ENCODE measurements at regions not wholly inside any gene's neighbourhood (a gene's known extent, or its start where the extent isn't known, plus 50 kb on each side); places are given as distances from the start of the nearest gene placed in this dataset.

DNA sequence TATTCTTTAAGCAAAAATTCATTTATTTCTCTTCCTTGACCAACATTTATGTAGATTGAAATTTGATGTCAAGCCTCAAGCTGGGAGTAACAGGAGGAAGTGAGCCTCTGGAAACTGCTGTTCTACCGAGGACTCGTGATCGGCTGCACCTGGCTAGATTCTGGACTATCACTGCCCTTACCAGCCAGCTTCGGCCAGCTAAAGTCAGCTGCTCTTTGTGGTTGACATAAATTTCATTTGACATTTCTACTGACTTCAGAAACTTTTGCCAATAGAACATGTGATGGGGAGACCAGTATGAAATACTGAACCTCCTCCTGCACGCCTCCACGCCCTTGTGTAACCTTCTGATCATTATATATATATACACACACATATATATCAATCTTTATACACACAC lies 74.2 kb upstream of the RGPD5 start:
- intact Hi-C loops (cut with micrococcal nuclease): no loop called here
- no peak for ATAC-seq
- H3K9ac ChIP-seq (ENCODE audit: low read length): no peak overlapping the region
- ChIA-PET CTCF (no interaction called here), POLR2A (ENCODE audit: unreplicated experiment) (no interaction called here)
- no peaks in the 10 kb centered on the region for H3K27me3 ChIP-seq (ENCODE audit: low read length)
- no peaks in the 10 kb centered on the region for H3K9me3 ChIP-seq (ENCODE audit: low read length)
- H3K27ac ChIP-seq (ENCODE audit: low read length): no peak overlapping the region
- H3K9me2 ChIP-seq (replicated peaks; ENCODE audit: low read length): no peaks in the 10 kb centered on the region
- H3K36me3 ChIP-seq (ENCODE audit: low read depth, low read length): no peaks in the 10 kb centered on the region
- no peak overlapping the region for H2AFZ ChIP-seq (ENCODE audit: low read length)
- no peaks in the 10 kb centered on the region for H3K79me2 ChIP-seq (ENCODE audit: low read length)
- DNase-seq: no peak
- TF ChIP-seq, protein P1, sequence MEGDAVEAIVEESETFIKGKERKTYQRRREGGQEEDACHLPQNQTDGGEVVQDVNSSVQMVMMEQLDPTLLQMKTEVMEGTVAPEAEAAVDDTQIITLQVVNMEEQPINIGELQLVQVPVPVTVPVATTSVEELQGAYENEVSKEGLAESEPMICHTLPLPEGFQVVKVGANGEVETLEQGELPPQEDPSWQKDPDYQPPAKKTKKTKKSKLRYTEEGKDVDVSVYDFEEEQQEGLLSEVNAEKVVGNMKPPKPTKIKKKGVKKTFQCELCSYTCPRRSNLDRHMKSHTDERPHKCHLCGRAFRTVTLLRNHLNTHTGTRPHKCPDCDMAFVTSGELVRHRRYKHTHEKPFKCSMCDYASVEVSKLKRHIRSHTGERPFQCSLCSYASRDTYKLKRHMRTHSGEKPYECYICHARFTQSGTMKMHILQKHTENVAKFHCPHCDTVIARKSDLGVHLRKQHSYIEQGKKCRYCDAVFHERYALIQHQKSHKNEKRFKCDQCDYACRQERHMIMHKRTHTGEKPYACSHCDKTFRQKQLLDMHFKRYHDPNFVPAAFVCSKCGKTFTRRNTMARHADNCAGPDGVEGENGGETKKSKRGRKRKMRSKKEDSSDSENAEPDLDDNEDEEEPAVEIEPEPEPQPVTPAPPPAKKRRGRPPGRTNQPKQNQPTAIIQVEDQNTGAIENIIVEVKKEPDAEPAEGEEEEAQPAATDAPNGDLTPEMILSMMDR (conservative IDR thresholded peaks at IDR 0.05; ENCODE audit: low read depth, low read length): no peak
- TF ChIP-seq EZH2 (IDR thresholded peaks at IDR 0.05; ENCODE audit: low read length, unreplicated experiment): no peak
- TF ChIP-seq EZH2phosphoT487 (IDR thresholded peaks at IDR 0.05; ENCODE audit: borderline replicate concordance, low read length): no peak
- H3K4me1 ChIP-seq (ENCODE audit: insufficient read depth, low read length): peaks cover 7% of the 10 kb centered on the region; the same call in 1 of the 2 replicates
- no TSS peak for BruUV-seq (replicated peaks)
- no peak overlapping the region for H3K4me3 ChIP-seq (ENCODE audit: low read length)
- no peak overlapping the region for H3K4me2 ChIP-seq (ENCODE audit: low read length)
- no peaks in the 10 kb centered on the region for H3F3A ChIP-seq (ENCODE audit: low read length, unreplicated experiment)
- H4K20me1 ChIP-seq (ENCODE audit: low read length): no peaks in the 10 kb centered on the region

DNA sequence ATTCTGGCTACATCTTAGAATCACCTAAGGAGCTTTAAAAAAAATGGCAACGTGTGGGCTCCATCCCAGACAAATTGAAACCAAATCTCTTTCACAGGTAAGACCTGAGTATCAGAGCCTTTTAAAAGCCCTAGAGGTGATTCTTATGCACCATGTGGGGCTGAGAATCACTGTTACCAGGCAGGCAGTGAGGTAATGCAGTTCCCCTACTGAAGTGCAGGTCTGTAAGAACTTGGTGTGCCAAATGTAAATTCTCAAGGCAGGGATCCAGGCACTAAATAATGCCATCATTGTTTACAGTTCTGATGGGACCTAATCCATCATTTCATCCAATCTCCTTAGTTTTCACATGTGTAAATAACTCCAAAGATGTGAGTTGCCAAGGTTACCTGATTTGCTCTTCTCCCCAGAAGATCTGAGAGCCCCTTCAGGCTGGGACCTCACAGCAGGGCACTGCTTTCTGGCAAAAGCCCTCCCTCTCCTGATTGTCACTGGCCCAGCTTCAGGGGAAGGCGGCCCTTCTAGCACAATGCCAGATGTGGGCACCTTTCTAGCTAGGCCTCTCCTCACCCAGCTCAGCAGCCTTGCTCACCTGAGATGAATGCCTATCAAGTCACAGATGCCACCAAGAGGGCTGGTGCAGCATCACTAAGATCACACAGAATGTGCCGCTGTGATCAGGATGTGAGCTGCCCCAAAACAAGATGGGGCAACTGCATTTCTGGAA lies 73.6 kb upstream of the RGPD5 start:
- H3K27me3 ChIP-seq (ENCODE audit: low read length): no peaks in the 10 kb centered on the region
- no peak for ATAC-seq
- no peaks in the 10 kb centered on the region for H4K20me1 ChIP-seq (ENCODE audit: low read length)
- no peak for TF ChIP-seq EZH2 (IDR thresholded peaks at IDR 0.05; ENCODE audit: low read length, unreplicated experiment)
- TF ChIP-seq, protein P1 (conservative IDR thresholded peaks at IDR 0.05; ENCODE audit: low read depth, low read length): no peak
- TF ChIP-seq EZH2phosphoT487 (IDR thresholded peaks at IDR 0.05; ENCODE audit: borderline replicate concordance, low read length): no peak
- H3K4me2 ChIP-seq (ENCODE audit: low read length): no peak overlapping the region
- no peaks in the 10 kb centered on the region for H3K36me3 ChIP-seq (ENCODE audit: low read depth, low read length)
- no peak overlapping the region for H3K27ac ChIP-seq (ENCODE audit: low read length)
- CTCF ChIA-PET: no interaction called here
- H3K4me3 ChIP-seq (ENCODE audit: low read length): no peak overlapping the region
- intact Hi-C loops (cut with micrococcal nuclease): no loop called here
- H3K79me2 ChIP-seq (ENCODE audit: low read length): no peaks in the 10 kb centered on the region
- H3K9me2 ChIP-seq (replicated peaks; ENCODE audit: low read length): no peaks in the 10 kb centered on the region
- H3K4me1 ChIP-seq (ENCODE audit: insufficient read depth, low read length): peaks cover 4% of the 10 kb centered on the region; the same call in 1 of the 2 replicates
- H3K9ac ChIP-seq (ENCODE audit: low read length): no peak overlapping the region
- H2AFZ ChIP-seq (ENCODE audit: low read length): no peak overlapping the region
- H3F3A ChIP-seq (ENCODE audit: low read length, unreplicated experiment): no peaks in the 10 kb centered on the region
- no peaks in the 10 kb centered on the region for H3K9me3 ChIP-seq (ENCODE audit: low read length)
- DNase-seq: no peak
- POLR2A ChIA-PET (ENCODE audit: unreplicated experiment): interaction anchor here (0.6 kb wide), 1 partner anchor 188 kb away, joined by 4 read pairs; no protein-coding TSS in a partner anchor
- BruUV-seq (replicated peaks): no TSS peak

- Histone ChIP-seq H3K9me2 (replicated peaks; ENCODE audit: low read length) (no peaks in the 10 kb centered on the region), H4K20me1 (ENCODE audit: low read length) (no peaks in the 10 kb centered on the region), H3K9me3 (ENCODE audit: low read length) (no peaks in the 10 kb centered on the region), H3K4me1 (ENCODE audit: insufficient read depth, low read length) (no peaks in the 10 kb centered on the region), H3K36me3 (ENCODE audit: low read depth, low read length) (no peaks in the 10 kb centered on the region), H3K27me3 (ENCODE audit: low read length) (no peaks in the 10 kb centered on the region), H3K27ac (ENCODE audit: low read length) (no peak overlapping the region), H2AFZ (ENCODE audit: low read length) (no peak overlapping the region), H3K79me2 (ENCODE audit: low read length) (no peaks in the 10 kb centered on the region), H3F3A (ENCODE audit: low read length, unreplicated experiment) (no peaks in the 10 kb centered on the region), H3K4me2 (ENCODE audit: low read length) (no peak overlapping the region), H3K9ac (ENCODE audit: low read length) (no peak overlapping the region), H3K4me3 (ENCODE audit: low read length) (no peak overlapping the region)
- POLR2A ChIA-PET (ENCODE audit: unreplicated experiment): no interaction called here
- intact Hi-C loops (cut with micrococcal nuclease): no loop called here
- no peak for ATAC-seq
- CTCF ChIA-PET: no interaction called here
- DNase-seq: no peak
- no peak for TF ChIP-seq EZH2 (IDR thresholded peaks at IDR 0.05; ENCODE audit: low read length, unreplicated experiment)
- TF ChIP-seq, protein P1 (conservative IDR thresholded peaks at IDR 0.05; ENCODE audit: low read depth, low read length): no peak
- TF ChIP-seq EZH2phosphoT487 (IDR thresholded peaks at IDR 0.05; ENCODE audit: borderline replicate concordance, low read length): no peak
- BruUV-seq (replicated peaks): no TSS peak
Measured at GRCh38 chr2:109721135-109721534, 73.0 kb upstream of the RGPD5 start.
